Epithelial cell of esophagus (primary cell): ENCODE measurements at regions not wholly inside any gene's neighbourhood (a gene's known extent, or its start where the extent isn't known, plus 50 kb on each side); places are given as distances from the start of the nearest gene placed in this dataset.

Experiments used
- DNase-seq: peaks from one replicate; pipeline ENCODE4 v3.0.0; 2010; ENCODE audit warnings: low read depth
- H3K4me3 ChIP-seq: 2 replicates; pipeline ENCODE4 v1.5.1; 2011; ENCODE audit warnings: mild to moderate bottlenecking, low read length, control low read depth
- TF ChIP-seq, protein P1 (sequence below): IDR thresholded peaks from 2 replicates; pipeline ENCODE4 v1.5.1; 2011; ENCODE audit warnings: low read depth, mild to moderate bottlenecking, low read length, control low read depth, inconsistent platforms; ENCODE audit not compliant: insufficient read depth; ENCODE audit errors: missing control alignments

DNA sequence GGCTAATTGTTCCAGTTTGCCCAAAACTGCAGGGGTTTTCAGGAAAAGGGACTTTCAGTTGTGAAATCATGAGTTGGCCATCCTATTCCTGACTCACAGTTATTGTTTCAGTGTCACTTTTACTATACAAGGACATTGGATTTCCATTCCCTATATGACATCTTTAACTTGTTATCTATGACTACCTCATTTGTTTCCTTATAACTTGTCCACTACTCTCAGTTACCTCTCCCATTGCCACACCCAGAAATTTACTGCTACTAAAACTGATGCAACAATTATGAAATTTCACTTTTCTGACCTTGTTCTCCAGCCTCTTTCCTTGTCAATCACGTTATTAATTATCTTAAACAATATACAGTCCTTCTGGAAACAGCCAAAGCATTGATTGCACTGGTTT, 116.5 kb upstream of the ZNF804A start:
- TF ChIP-seq, protein P1, sequence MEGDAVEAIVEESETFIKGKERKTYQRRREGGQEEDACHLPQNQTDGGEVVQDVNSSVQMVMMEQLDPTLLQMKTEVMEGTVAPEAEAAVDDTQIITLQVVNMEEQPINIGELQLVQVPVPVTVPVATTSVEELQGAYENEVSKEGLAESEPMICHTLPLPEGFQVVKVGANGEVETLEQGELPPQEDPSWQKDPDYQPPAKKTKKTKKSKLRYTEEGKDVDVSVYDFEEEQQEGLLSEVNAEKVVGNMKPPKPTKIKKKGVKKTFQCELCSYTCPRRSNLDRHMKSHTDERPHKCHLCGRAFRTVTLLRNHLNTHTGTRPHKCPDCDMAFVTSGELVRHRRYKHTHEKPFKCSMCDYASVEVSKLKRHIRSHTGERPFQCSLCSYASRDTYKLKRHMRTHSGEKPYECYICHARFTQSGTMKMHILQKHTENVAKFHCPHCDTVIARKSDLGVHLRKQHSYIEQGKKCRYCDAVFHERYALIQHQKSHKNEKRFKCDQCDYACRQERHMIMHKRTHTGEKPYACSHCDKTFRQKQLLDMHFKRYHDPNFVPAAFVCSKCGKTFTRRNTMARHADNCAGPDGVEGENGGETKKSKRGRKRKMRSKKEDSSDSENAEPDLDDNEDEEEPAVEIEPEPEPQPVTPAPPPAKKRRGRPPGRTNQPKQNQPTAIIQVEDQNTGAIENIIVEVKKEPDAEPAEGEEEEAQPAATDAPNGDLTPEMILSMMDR: no peak
- no peak for DNase-seq
- no peak overlapping the region for H3K4me3 ChIP-seq

DNA sequence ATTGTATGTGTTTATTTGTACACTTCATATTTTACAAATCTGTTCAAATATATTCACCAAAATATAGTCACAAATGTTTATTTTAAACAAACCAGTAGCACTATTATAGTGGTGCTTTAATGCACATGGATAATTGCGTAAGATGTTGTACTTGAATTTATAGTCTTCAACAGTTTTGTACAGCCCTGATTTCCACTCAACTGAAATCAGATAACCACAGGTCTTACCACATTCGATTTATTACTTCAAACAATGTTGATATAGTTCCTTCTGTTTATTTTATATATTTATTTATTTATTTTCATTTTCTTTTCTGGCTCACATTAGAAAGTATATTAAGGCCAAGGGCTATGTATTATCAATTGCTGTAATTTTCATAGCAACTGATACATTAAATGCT, 99.4 kb upstream of the ZNF804A start:
- TF ChIP-seq, protein P1: no peak
- no peak overlapping the region for H3K4me3 ChIP-seq
- DNase-seq: no peak

DNA sequence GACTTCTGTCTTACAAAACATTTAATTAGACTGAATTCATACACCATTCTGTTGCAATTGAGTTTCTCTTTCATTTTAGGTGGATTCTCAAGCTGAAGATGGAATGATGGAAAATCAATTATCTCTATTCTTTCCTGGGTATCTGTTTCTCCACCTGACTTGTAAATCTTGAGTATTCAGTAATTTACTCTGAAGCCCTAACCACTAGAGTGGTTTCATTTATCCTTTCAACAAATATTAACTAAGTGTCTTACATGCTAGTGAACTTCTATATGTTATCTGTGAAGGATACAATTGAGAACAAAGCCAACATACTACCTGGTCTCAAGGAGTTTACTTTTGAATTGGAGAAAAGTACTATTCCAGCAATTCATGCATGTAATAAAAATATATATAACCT, 94.1 kb upstream of the ZNF804A start:
- TF ChIP-seq, protein P1: no peak
- DNase-seq: no peak
- no peak overlapping the region for H3K4me3 ChIP-seq

DNA sequence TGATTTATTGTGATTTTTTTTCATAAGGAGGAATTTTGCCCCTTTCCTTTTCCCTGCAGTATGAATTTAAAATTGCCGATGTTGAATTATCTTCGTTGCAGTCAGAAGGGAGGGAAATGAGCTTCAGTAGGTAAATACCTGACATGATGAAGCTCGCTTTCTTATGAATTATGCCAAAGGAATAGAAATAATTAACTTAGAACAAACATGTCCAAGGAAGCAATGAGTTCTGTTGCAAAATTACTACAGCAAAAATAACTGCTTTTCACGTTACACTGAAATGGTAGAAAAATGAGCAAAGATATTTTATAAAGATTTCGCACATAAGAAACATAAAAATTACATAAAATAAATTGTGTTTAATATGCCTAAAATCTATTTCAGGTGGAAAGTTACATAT, 91.1 kb upstream of the ZNF804A start:
- H3K4me3 ChIP-seq: no peak overlapping the region
- TF ChIP-seq, protein P1: no peak
- DNase-seq: no peak

- no peak for DNase-seq
- H3K4me3 ChIP-seq: no peak overlapping the region
- TF ChIP-seq, protein P1: no peak
These were observed 80.9 kb upstream of the ZNF804A start for GRCh38 chr2:184517402-184517801.

- DNase-seq: no peak
- TF ChIP-seq, protein P1: no peak
- H3K4me3 ChIP-seq: no peak overlapping the region
These were observed 77.9 kb upstream of the ZNF804A start for GRCh38 chr2:184520441-184520840.

DNA sequence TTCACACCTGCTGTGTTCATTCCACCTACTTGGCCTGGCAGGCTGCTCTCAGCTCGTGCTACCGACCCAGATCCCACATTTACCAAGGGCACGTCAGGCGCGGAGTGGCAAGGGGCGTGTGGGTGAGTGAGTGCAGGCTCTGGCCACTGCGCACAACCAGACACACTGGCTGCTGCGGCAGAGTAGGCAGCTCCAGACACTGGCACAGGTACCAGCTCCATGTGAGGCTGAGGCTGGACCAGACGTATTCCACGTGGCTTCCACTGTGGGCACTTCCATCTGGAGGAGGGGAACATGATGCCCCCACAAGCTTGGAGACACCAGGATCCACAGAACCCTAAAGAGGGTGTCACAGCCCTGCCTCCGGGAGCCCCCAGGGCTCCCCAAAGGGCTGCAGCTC, 74.6 kb upstream of the ZNF804A start:
- H3K4me3 ChIP-seq: no peak overlapping the region
- DNase-seq: no peak
- TF ChIP-seq, protein P1: no peak
